Astrocyte of the hippocampus (primary cell): ENCODE measurements at regions not wholly inside any gene's neighbourhood (a gene's known extent, or its start where the extent isn't known, plus 50 kb on each side); places are given as distances from the start of the nearest gene placed in this dataset.
"Not testable (repeated sequence)": the region's sequence is repeated elsewhere in the genome, so short reads cannot be mapped to it uniquely, and the experiment has no call there.

Experiments
- DNase-seq: peaks from one replicate; pipeline ENCODE4 v3.0.0; 2011; ENCODE audit warnings: low read depth, low spot score

DNA sequence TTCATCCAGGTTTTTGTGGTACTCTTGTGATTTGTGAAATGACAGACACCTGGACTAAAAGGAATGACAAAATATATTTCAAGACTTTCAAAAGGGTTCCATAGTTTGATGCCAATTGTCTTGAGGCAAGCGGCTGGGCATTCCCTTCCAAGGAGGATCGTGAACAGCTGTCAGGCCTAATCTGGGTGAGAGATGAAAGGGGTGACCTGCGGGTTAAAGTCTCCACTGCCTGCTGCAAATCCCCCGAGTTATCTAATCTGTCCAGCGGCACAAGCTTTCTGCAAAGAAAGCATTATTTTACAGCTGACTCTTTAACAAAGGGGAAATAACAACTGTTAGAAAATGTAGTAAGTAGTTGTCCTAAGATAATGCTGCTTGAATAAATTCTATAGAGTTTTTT, 128.7 kb upstream of the MB21D2 start:
- no peak for DNase-seq

DNA sequence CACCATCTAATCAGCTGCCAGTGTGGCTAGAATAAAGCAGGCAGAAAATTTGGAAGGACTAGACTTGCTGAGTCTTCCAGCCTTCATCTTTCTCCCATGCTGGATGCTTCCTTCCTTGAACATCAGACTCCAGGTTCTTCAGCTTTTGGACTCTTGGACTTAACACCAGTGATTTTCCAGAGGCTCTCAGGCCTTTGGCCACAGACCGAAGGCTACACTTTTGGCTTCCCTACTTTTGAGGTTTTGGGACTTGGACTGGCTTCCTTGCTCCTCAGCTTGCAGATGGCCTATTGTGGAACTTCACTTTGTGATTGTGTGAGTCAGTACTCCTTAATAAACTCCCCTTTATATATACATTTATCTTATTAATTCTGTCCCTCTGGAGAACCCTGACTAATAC, 129.8 kb upstream of the MB21D2 start:
- not testable (repeated sequence) for DNase-seq

DNA sequence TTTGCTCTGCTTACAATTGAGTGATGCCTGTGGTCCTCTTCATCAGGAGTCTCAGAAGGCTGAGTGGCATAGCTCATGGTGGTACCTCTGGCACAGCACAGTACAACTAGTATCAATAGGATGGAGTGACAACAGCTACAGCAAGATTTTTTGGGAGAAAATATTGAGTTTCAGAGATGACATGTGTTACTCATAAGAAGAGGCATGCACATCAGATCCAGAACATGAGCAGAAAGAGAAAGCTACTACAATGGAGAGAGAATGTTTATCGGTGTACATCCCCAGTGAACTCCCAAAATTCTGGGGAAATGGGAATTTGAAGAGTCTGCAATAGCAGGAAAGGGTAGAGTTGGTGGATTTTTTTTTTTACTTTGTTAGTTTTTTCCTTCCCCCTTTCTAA, 130.5 kb upstream of the MB21D2 start:
- DNase-seq: no peak

DNA sequence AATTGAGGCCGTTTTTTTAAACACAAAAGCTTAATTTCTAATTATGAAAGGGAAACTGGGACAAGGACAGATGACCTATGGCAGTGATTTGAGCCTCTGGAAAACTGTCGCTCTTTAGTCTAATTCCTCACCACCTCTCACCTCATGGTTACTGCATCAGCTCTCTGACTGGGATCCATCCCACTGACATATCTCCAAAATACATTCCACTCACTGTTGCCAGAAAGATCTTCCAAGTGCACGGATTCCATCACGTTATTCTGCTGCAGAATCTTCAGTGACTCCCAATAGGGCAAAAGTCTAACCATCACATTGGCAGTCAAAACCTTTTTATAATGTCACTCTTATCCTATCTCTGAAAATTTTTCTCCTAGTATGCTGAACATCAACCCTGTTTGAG, 132.3 kb upstream of the MB21D2 start:
- DNase-seq: no peak

DNA sequence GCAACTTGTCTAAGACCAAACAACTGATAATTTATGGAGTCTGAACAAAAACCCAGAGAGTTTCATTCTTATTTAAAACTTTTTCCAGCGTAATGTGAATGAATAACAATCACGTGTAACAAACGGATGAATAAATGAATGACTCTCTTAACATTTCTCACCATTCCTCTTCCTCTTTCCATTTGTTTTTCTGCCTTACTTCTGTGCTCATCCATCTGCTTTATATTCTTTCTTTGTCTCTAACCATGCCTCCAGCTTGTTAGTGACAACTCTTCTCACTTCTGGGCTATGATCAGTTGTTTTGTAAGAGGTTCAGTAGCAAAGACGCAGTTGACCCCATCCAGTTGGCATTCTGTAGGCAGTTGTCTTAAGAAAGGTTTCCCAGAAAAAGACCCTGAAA, 133.7 kb upstream of the MB21D2 start:
- DNase-seq: no peak

DNA sequence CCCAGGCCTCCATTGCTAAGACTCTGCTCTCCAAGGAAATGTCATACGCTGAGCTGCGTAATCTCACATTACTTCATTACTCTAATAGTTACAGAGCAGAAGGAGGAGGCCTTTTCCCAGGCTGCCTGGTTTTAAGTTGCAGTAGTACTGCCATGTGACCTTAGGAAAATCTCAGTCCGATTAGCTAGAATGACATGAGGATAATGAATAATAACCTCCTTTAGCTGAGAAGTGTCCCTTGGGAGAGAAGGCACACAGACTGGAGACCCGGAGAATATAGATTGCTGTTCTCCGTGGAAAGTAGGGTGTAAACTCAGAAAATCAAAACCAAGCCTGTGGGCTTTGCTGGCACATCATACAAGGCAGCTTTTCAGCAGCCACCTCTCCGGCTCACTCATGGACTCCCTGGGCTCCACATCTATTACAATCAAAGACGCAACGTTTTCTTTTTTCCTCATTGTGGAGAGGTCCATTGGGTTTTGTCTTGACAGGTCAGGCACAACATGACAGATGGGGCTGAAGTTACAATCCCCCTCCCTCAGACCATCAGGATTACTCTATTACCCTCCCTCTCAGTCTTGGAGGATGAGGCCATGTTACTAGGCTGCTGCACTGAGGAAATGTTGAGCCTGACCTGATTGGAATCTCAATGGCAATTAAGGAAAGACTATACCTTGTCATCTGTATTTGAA, 134.8 kb upstream of the MB21D2 start:
- no peak for DNase-seq

DNA sequence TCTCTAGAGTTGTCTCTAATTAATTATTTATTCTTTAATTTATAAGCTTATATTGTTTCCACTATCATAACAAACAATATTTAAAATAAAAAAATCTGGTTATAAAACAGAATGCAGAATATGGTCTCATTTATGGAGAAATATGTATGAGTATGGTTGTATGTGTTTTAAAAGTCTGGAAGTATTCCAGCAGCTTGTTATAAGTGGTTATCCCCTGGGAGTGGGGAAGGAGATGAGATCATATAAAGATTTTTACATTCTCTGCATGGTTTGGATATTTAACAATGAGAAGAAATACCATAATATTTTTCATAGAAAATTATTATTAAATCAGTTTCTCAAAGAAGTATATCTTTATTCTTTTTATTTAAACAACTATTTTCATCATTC, 135.4 kb upstream of the MB21D2 start:
- no peak for DNase-seq

DNA sequence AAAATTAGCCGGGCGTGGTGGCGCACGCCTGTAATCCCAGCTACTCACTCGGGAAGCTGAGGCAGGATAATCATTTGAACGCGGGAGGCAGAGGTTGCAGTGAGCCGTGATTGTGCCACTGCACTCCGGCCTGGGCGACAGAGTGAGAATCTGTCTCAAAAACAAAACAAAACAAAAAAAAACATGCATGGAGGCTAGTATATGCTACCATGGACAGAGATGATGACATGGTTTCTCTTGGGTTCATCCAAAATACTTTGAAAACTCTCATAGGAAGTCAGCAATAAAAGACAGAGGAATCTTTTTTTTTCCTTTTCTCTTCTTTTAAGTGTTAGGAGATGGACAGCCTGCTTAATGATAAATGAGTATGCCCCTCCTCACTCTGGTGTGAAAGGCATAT, 137.7 kb upstream of the MB21D2 start:
- DNase-seq: no peak

DNA sequence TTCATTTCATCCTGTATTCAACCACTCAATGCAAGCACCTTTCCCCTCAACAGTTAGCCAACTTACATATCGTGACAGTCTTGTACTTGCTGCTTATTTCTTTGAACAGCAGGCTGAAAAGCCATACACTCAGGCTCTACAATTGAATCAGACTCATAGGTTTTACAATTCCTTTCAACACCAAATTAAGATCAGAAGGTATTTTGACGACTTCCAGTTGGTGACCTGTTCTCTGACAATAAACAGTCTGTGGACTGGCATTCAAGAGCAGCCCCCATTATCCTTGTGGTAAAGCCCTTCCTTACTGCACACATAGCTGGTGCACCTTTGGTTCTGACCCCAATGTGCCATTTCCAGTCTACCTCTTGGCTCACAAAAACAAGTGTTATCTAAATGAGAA, 140.0 kb upstream of the MB21D2 start:
- no peak for DNase-seq

DNA sequence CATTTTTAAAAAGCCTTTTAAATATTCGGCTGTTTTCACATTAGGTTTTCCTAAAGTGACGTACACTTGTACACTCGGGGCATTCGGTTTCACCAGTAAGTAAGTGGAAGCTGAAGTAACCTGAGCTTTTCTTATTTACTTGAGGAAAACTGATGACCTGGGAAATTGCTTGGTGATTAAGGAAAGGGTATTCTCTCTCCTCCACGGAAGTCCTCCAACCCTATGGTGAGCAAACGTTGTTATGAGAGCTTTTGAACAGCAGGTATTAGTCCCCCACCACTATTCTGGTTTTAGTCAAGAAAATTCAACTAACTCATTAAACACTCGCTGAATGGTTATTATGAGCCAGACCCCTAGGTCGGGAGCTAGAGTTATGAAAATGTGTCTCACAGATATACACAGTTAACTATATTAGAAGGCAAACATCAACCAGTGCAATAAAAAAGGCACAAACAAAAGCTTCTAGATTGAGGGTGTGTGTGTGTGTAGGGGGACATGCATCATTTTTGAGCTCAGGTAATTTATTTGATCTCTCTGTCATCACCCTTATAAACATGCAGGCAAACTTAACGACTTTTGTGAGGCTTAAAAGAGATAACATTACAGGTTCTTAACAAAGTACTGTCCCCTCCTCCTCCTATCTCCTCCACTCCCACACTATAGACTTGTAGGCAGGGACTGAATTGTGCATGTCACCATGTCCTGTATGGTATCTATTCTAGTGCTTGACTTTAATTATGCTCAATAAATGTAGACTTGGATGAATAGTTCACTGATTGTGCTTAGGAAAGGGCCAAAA, 143.3 kb upstream of the MB21D2 start:
- no peak for DNase-seq

DNA sequence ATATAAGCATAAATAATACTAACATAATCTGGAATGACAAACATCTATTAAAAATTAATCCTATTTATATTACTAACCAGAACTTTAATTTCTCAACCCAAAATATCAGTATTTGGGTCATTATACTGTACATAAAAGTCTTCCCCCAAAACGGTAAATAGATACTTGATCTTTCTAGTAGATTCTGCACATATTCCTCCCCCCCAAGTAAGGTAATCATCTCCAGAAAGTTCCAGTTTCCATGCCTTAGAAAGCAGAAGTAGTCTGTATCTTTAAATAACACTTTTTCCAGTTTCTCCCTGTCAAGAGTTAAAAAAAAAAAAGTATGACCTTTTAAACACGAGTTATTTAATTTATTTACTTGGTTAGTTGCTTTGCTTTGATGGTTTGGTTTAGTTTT, 150.7 kb upstream of the MB21D2 start:
- no peak for DNase-seq

DNA sequence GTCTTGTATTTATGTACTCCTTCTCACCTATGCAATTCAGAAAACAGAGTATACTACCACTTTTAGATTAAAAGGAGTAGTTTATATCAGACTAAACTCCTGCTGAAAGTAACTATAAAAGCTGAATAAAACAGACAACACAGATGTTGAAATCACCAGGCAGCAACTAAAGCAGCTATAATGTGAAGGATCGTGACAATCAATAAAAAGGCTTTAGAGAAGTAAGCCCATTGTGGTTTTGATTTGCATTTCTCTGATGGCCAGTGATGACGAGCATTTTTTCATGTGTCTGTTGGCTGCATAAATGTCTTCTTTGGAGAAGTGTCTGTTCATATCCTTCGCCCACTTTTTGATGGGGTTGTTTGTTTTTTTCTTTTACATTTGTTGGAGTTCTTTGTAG, 152.1 kb upstream of the MB21D2 start:
- DNase-seq: not testable (repeated sequence)

DNA sequence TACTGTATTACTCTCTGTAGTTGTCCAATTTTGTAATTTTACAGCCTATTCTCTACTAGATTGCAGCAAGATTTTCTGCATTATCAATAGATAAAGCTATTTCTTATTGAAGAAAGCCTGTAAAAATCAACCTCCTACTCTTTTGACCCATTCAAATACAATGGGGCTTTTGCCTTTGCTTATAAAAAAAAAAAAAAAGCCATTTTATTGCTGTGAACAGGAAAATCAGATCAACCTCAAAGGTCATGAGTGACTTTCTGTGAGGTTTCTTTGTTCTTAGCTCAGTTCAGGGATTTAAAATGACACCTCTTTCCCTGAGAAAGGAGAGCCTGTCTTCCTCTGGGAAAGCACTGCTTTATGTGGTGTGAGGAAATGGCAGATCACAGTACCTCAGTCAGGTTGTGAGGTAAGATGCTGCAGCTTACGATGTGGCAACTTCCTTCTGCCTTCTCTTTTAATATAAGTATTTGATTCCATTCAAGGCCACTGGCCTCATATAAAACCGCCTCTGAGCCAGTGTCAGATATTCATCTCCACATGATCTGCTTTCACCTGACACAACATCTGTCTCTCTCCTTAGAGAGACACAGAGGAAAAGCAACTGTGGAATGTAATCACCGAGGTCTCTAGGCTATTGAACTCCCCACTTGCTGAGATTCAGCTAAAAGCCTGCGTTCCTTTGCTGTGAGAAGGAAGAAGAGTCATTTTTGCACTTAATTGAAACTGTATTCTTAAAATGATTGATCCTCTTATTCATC, 161.5 kb upstream of the MB21D2 start:
- no peak for DNase-seq

DNA sequence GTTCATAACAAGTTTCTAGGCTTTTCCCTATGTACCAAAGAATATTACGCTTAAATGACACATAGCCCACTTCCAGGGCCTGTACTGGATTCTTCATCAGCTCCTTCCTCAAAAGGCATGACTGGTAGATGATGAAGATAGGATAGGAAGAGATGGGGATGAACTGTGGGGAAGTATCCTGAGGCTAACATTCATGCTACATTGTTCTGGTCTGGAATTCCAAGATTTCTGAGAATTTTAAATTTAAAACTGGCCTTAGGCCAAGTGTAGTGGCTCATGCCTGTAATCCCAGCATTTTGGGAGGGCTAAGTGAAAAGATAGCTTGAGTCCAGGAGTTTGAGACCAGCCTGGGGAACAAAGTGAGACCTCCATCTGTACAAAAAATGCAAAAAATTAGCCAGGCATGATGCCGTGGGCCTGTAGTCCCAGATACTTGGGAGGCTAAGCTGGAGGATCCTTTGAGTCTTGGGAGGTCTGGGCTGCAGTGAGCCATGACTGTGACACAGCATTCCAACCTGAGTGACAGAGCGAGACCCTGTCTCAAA, 160.1 kb upstream of the PLAAT1 start:
- DNase-seq: no peak

DNA sequence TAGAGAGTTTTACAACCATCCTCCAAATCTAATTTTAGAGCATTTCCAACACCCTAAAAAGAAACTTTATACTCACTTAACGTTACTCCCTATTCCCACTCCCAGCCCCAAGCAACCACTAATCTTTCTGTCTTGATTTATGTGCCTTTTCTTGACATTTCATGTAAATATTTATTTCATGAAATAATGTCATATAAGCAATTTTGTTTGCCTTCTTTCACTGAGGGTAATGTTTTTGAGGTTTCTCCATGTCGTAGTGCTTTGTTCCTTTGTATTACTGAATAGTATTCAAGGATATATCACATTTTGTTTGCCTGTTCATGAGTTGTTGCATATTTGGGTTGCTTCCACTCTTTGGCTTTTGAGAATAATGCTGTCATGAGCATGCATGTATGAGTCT, 155.4 kb upstream of the PLAAT1 start:
- no peak for DNase-seq

DNA sequence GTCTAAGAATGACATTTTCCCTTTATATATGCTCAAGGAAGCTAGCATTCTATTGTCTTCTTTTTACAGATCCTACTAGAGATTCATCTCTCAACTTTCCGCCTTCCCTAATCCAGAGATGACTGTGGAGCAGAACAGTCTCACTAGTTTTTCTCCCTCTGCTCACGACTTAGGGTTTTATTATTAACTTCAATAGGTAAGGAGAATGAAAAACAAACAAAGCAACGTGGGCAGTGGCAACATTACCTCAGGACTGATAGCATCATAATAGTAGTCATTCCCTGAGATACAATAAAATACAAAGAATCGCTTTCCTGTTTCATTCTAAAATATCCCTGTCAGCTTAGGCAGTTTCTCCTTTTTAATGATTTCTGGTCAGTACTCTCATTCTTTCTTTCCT, 154.3 kb upstream of the PLAAT1 start:
- DNase-seq: no peak

DNA sequence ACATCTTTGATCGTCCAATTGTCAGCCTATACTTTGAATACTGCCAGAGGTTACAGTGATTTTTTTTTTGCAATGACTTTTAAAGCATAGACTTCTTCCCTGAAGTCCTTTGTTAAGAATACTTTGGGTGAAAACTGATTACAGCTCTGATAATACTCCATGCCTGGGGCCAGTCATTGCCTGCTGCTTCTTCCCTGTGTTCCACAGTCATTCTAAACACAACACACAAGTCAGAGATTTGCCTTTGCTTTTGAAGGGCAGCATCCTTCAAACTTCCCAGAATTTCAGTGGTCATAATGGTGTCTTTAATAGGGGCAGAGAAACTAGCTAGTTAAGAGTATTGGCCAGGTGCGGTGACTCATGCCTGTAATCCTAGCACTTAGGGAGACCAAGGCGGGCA, 153.7 kb upstream of the PLAAT1 start:
- DNase-seq: no peak

DNA sequence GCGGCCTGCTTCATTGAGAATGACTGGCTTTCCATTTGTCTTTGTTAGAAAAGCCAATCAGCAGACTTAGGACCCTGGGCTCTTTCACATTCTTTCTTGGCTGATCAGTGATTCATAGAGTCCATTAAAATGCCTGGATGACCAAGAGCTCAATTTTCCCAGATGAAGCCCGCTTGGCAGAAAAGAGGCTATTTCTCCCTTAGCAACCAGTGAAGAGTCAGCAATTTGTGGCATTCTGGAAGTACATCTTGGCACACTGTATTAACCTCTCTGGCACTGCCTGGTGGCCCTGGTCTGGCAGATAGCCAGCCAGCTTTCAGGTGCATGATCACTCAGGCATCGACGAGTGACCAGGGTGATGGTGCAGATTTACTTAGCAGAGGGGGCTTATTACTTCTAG, 145.7 kb upstream of the PLAAT1 start:
- peak; percentile 89 for DNase-seq

DNA sequence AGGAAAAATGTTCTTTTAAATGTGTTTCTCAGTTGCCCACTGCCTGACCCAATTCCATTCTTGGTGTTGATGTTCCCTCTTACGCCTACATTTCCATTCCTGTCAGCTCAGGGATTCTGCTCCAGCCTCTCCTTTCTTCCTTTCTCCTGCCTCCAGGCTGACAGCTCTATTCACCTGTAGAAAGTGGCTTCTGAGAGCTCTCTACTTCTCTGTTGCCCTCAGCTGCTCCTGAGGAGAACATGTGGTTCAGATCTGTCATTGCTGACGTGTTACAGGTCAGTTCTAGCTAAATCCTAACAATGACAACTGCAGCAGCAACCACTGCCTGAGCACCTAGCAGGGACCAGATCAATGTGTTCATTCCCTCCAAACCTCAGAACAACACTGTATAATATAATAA, 144.9 kb upstream of the PLAAT1 start:
- DNase-seq: no peak

DNA sequence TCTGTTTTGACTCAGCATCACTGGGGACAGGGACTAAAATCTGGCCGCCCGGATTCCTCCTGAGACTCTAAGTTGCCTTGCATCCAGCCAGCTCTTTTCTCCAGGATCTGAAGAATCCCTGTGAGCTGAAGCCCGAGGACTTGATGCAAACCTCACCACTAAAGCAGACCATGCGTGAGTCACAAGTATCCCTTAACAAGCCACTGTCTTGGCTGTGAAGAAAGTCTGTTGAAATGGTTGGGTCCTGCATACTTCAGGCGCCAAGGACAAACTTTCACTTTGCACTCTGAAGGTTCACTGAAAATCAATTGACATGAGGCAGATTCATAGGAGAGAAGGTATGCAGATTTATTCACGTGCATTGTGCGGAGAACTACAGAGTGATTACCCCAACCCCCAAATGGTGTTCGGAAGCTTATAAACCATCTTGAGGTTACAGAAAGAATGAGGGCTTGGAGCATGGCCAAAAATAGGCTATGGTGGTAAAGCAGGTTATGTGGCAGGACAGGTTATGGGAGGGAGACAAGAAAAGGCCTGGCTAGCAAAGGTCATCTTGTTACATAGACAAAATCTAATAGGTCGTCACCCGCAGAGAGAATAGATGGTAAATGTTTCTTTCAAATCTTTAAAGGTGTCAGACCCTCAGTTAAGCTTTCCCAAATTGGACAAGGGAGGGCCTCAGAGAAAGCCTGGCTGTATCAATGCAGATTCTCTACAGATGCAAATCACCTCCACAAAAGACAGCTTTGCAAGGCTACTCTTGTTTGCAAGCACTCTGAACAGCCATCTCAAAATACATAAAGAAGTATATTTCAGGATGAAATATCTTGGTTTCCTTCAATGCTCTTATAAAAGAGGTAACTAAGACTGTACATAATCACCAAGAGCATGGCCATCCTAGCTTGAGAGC, 126.3 kb upstream of the PLAAT1 start:
- DNase-seq: peak; percentile 49

DNA sequence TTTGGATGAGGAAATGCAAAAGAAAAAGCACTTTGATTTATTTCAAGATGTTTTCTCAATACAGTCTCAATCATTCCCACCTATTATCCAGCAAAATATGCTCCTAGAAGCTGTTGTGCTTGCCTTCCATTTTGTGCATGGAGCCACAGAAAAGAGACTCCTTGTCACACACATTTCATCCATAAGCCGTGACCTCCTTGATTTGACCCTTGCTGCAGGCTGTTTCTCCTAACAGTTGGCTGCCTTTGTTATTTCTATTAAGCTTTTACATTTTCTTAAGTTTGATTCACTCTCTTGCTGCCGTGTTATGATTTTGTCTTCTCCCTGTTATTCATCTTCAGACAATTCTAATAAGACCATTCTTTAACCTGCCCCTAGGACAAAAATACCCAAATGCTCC, 124.2 kb upstream of the PLAAT1 start:
- DNase-seq: no peak
